Body of pancreas (tissue), 4 donors: ENCODE measurements at regions not wholly inside any gene's neighbourhood (a gene's known extent, or its start where the extent isn't known, plus 50 kb on each side); places are given as distances from the start of the nearest gene placed in this dataset.

Experiments
- POLR2A ChIP-seq, 3 donors: fragments of 450-650 bp; IDR thresholded peaks; one replicate each; pipeline ENCODE4 v1.6.1; 2016; ENCODE audit warnings: antibody characterized with exemption in 3 of 3, mild to moderate bottlenecking in 2 of 3
- TF ChIP-seq, protein P1 (sequence below), 7 experiments: fragments of 450-650 bp in 4 of 7; fragments of 200-600 bp in 3 of 7; sonication (generic) in 3 of 7; IDR thresholded peaks; one replicate each; pipeline ENCODE4 v1.5.1; 2016 to 2019; ENCODE audit warnings: antibody characterized with exemption in 7 of 7

DNA sequence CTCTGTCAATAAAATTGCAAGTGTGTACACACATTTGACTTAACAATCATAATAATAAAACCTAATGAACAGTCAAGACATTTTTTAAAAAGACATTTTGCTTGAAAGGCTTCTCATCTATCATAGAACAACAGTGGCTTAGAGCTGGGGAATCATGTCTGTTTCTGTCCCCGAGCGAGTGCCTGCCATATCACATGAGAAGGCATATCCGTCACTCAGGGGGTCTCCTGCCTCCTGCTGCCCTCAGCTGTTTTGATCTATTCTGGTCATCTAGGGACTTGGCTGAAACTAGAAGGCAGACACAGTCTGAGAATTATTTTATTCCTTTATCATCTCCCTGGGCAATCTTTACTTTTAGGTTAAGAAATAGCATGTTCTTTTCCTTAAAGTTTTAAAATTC, 278.7 kb upstream of the KLF6 start:
- TF ChIP-seq, protein P1, sequence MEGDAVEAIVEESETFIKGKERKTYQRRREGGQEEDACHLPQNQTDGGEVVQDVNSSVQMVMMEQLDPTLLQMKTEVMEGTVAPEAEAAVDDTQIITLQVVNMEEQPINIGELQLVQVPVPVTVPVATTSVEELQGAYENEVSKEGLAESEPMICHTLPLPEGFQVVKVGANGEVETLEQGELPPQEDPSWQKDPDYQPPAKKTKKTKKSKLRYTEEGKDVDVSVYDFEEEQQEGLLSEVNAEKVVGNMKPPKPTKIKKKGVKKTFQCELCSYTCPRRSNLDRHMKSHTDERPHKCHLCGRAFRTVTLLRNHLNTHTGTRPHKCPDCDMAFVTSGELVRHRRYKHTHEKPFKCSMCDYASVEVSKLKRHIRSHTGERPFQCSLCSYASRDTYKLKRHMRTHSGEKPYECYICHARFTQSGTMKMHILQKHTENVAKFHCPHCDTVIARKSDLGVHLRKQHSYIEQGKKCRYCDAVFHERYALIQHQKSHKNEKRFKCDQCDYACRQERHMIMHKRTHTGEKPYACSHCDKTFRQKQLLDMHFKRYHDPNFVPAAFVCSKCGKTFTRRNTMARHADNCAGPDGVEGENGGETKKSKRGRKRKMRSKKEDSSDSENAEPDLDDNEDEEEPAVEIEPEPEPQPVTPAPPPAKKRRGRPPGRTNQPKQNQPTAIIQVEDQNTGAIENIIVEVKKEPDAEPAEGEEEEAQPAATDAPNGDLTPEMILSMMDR (IDR thresholded peaks at IDR 0.05), result no peak
- no peak for TF ChIP-seq POLR2A (IDR thresholded peaks at IDR 0.05)
